ENCODE measurements at regions not wholly inside any gene's neighbourhood (a gene's known extent, or its start where the extent isn't known, plus 50 kb on each side); places are given as distances from the start of the nearest gene placed in this dataset.

- intact Hi-C loops (cut with DNase I) = no loop called here
- no peak for TF ChIP-seq CTCF (IDR thresholded peaks at IDR 0.05)
- Histone ChIP-seq H3K4me3 (no peak overlapping the region), H3K36me3 (no peaks in the 10 kb centered on the region), H3K9me3 (no peaks in the 10 kb centered on the region), H3K27ac (no peak overlapping the region), H3K9ac (ENCODE audit: low read depth in 2 of 2, low read length in 2 of 2) (no peak overlapping the region), H3K4me1 (no peaks in the 10 kb centered on the region), H3K27me3 (no peaks in the 10 kb centered on the region)
- DNase-seq = no peak
Observed at GRCh38 chr4:132540268-132540667, 608.8 kb upstream of the PCDH10 start.

GRCh38 chr4:132540797-132541196 is 608.3 kb upstream of the PCDH10 start:
- H3K4me1 ChIP-seq = no peaks in the 10 kb centered on the region
- no peaks in the 10 kb centered on the region for H3K9me3 ChIP-seq
- intact Hi-C loops (cut with DNase I) = no loop called here
- H3K4me3 ChIP-seq = no peak overlapping the region
- H3K36me3 ChIP-seq = no peaks in the 10 kb centered on the region
- no peak overlapping the region for H3K9ac ChIP-seq (ENCODE audit: low read depth in 2 of 2, low read length in 2 of 2)
- no peak for TF ChIP-seq CTCF (IDR thresholded peaks at IDR 0.05)
- no peak overlapping the region for H3K27ac ChIP-seq
- no peaks in the 10 kb centered on the region for H3K27me3 ChIP-seq
- no peak for DNase-seq

GRCh38 chr4:132542228-132542627 is 606.9 kb upstream of the PCDH10 start:
- Histone ChIP-seq H3K36me3 (no peaks in the 10 kb centered on the region), H3K4me3 (no peak overlapping the region), H3K9me3 (no peaks in the 10 kb centered on the region), H3K27me3 (no peaks in the 10 kb centered on the region), H3K27ac (no peak overlapping the region), H3K9ac (ENCODE audit: low read depth in 2 of 2, low read length in 2 of 2) (no peak overlapping the region), H3K4me1 (no peaks in the 10 kb centered on the region)
- TF ChIP-seq CTCF (IDR thresholded peaks at IDR 0.05) = no peak
- no peak for DNase-seq
- intact Hi-C loops (cut with DNase I) = no loop called here

- Histone ChIP-seq H3K27me3 (no peaks in the 10 kb centered on the region), H3K36me3 (no peaks in the 10 kb centered on the region), H3K9ac (ENCODE audit: low read depth in 2 of 2, low read length in 2 of 2) (no peak overlapping the region), H3K27ac (no peak overlapping the region), H3K9me3 (no peaks in the 10 kb centered on the region), H3K4me3 (no peak overlapping the region), H3K4me1 (no peaks in the 10 kb centered on the region)
- TF ChIP-seq CTCF (IDR thresholded peaks at IDR 0.05) = no peak
- no peak for DNase-seq
- intact Hi-C loops (cut with DNase I) = no loop called here
Observed at GRCh38 chr4:132548463-132548862, 600.6 kb upstream of the PCDH10 start.

GRCh38 chr4:132556316-132556715 is 592.8 kb upstream of the PCDH10 start:
- Histone ChIP-seq H3K27ac (no peak overlapping the region), H3K4me3 (no peak overlapping the region), H3K9me3 (no peaks in the 10 kb centered on the region), H3K4me1 (no peaks in the 10 kb centered on the region), H3K36me3 (no peaks in the 10 kb centered on the region), H3K27me3 (no peaks in the 10 kb centered on the region), H3K9ac (ENCODE audit: low read depth in 2 of 2, low read length in 2 of 2) (no peak overlapping the region)
- no peak for DNase-seq
- TF ChIP-seq CTCF (IDR thresholded peaks at IDR 0.05) = no peak
- intact Hi-C loops (cut with DNase I) = no loop called here

GRCh38 chr4:132557660-132558059 is 591.4 kb upstream of the PCDH10 start:
- Histone ChIP-seq H3K9ac (ENCODE audit: low read depth in 2 of 2, low read length in 2 of 2) (no peak overlapping the region), H3K4me3 (no peak overlapping the region), H3K36me3 (no peaks in the 10 kb centered on the region), H3K9me3 (no peaks in the 10 kb centered on the region), H3K27ac (no peak overlapping the region), H3K4me1 (no peaks in the 10 kb centered on the region), H3K27me3 (no peaks in the 10 kb centered on the region)
- no peak for DNase-seq
- intact Hi-C loops (cut with DNase I) = no loop called here
- no peak for TF ChIP-seq CTCF (IDR thresholded peaks at IDR 0.05)
